HG03457 (cell line): ENCODE measurements at regions not wholly inside any gene's neighbourhood (a gene's known extent, or its start where the extent isn't known, plus 50 kb on each side); places are given as distances from the start of the nearest gene placed in this dataset.
"Not testable (repeated sequence)": the region's sequence is repeated elsewhere in the genome, so short reads cannot be mapped to it uniquely, and the experiment has no call there.

Experiments
- ATAC-seq: cut with Tn5 transposase; IDR thresholded peaks from one replicate; pipeline ENCODE4 v1.9.1; 2021; ENCODE audit warnings: moderate number of reproducible peaks; ENCODE audit not compliant: unreplicated experiment

- no peak for ATAC-seq
These were observed 262.3 kb upstream of the MSX2 start for GRCh38 chr5:174462129-174462528.

GRCh38 chr5:174464504-174465165 is 259.7 kb upstream of the MSX2 start:
- no peak for ATAC-seq

- ATAC-seq = not testable (repeated sequence)
These were observed 252.9 kb upstream of the MSX2 start for GRCh38 chr5:174471528-174471927.

- no peak for ATAC-seq
These were observed 251.4 kb upstream of the MSX2 start for GRCh38 chr5:174472956-174473355.

GRCh38 chr5:174476001-174476400 is 248.4 kb upstream of the MSX2 start:
- ATAC-seq = not testable (repeated sequence)

GRCh38 chr5:174479325-174479724 is 245.1 kb upstream of the MSX2 start:
- ATAC-seq = no peak

GRCh38 chr5:174481737-174482136 is 242.6 kb upstream of the MSX2 start:
- no peak for ATAC-seq

GRCh38 chr5:174482607-174483024 is 241.8 kb upstream of the MSX2 start:
- ATAC-seq = no peak

GRCh38 chr5:174483411-174483810 is 241.0 kb upstream of the MSX2 start:
- no peak for ATAC-seq

GRCh38 chr5:174489215-174489614 is 235.2 kb upstream of the MSX2 start:
- no peak for ATAC-seq

- ATAC-seq = no peak
These were observed 234.3 kb upstream of the MSX2 start for GRCh38 chr5:174489920-174490597.

GRCh38 chr5:174490728-174491127 is 233.7 kb upstream of the MSX2 start:
- no peak for ATAC-seq

GRCh38 chr5:174491265-174491664 is 233.1 kb upstream of the MSX2 start:
- no peak for ATAC-seq

- ATAC-seq = no peak
These were observed 232.5 kb upstream of the MSX2 start for GRCh38 chr5:174491761-174492350.

GRCh38 chr5:174493530-174493929 is 230.9 kb upstream of the MSX2 start:
- no peak for ATAC-seq

- ATAC-seq = not testable (repeated sequence)
These were observed 226.4 kb upstream of the MSX2 start for GRCh38 chr5:174497939-174498338.

- ATAC-seq = not testable (repeated sequence)
These were observed 225.8 kb upstream of the MSX2 start for GRCh38 chr5:174498575-174498974.

- ATAC-seq = no peak
These were observed 223.7 kb upstream of the MSX2 start for GRCh38 chr5:174500636-174501035.

- ATAC-seq = no peak
These were observed 222.8 kb upstream of the MSX2 start for GRCh38 chr5:174501461-174502069.

- no peak for ATAC-seq
These were observed 221.3 kb upstream of the MSX2 start for GRCh38 chr5:174503086-174503460.

- ATAC-seq = no peak
These were observed 220.7 kb upstream of the MSX2 start for GRCh38 chr5:174503461-174504265.
